Osteoblast (primary cell): ENCODE measurements at regions not wholly inside any gene's neighbourhood (a gene's known extent, or its start where the extent isn't known, plus 50 kb on each side); places are given as distances from the start of the nearest gene placed in this dataset.

Source experiments
- DNase-seq: peaks from one replicate; pipeline ENCODE4 v3.0.0; 2011; ENCODE audit warnings: low spot score, mixed read lengths; ENCODE audit not compliant: insufficient read length; ENCODE audit errors: missing footprints
- H2AFZ ChIP-seq: 2 replicates; pipeline ENCODE4 v1.6.0; 2011; ENCODE audit warnings: mild to moderate bottlenecking, low read length
- H3K27ac ChIP-seq: 2 replicates; pipeline ENCODE4 v1.5.1; 2011; ENCODE audit warnings: mild to moderate bottlenecking, low read depth, low read length, moderate library complexity
- H3K27me3 ChIP-seq: 2 replicates; pipeline ENCODE4 v1.6.0; 2012; ENCODE audit warnings: mild to moderate bottlenecking, control low read depth, inconsistent platforms, low read length, moderate library complexity; ENCODE audit not compliant: insufficient read depth
- H3K36me3 ChIP-seq: 2 replicates; pipeline ENCODE4 v1.5.1; 2011; ENCODE audit warnings: mild to moderate bottlenecking, low read length, control low read depth, moderate library complexity; ENCODE audit not compliant: insufficient read depth
- H3K4me1 ChIP-seq: 2 replicates; pipeline ENCODE4 v1.5.1; 2011; ENCODE audit warnings: mild to moderate bottlenecking, low read length, control low read depth, moderate library complexity; ENCODE audit not compliant: insufficient read depth
- H3K4me2 ChIP-seq: 2 replicates; pipeline ENCODE4 v1.6.0; 2011; ENCODE audit warnings: mild to moderate bottlenecking, low read length; ENCODE audit not compliant: insufficient read depth
- H3K4me3 ChIP-seq: fragments of 200-600 bp; sonication (generic); 3 replicates; pipeline ENCODE4 v1.5.1; 2012; ENCODE audit warnings: mild to moderate bottlenecking, low read length, inconsistent platforms; ENCODE audit not compliant: insufficient read depth
- H3K79me2 ChIP-seq: 2 replicates; pipeline ENCODE4 v1.6.0; 2012; ENCODE audit warnings: mild to moderate bottlenecking, low read length, control low read depth, inconsistent platforms; ENCODE audit not compliant: insufficient read depth
- H3K9me3 ChIP-seq: 2 replicates; pipeline ENCODE4 v1.5.1; 2011; ENCODE audit warnings: low read depth, low read length, control low read depth
- H4K20me1 ChIP-seq: 2 replicates; pipeline ENCODE4 v1.6.0; 2012; ENCODE audit warnings: mild to moderate bottlenecking, low read length, control low read depth; ENCODE audit not compliant: insufficient read depth
- CTCF ChIP-seq: IDR thresholded peaks from 2 replicates; pipeline ENCODE4 v1.5.1; 2011; ENCODE audit warnings: mild to moderate bottlenecking, low read depth, low read length, moderate library complexity; ENCODE audit errors: extremely low read depth

DNA sequence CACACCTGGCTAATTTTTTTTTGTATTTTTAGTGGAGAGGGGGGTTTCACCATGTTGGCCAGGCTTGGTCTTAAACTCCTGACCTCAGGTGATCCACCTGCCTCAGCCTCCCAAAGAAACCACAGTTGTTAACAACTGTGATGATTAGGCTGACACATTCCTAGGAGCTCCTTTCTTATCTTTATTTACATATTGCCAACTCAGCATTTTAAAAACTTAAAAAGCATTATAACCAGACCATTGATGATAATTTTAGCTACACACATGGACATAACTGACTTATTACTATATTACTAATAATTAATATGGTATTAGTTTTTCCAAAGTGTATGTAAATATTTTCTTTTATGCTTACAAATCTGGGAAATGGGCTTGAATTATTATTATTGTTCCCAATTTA is 82.9 kb upstream of the FAT3 start:
- Histone ChIP-seq H3K27me3 (no peaks in the 10 kb centered on the region), H3K4me2 (no peak overlapping the region), H3K4me1 (no peaks in the 10 kb centered on the region), H3K4me3 (no peak overlapping the region), H3K36me3 (no peaks in the 10 kb centered on the region), H4K20me1 (no peaks in the 10 kb centered on the region), H2AFZ (no peak overlapping the region), H3K9me3 (no peaks in the 10 kb centered on the region), H3K27ac (no peak overlapping the region), H3K79me2 (no peaks in the 10 kb centered on the region)
- no peak for DNase-seq
- TF ChIP-seq CTCF, result no peak

- Histone ChIP-seq H3K9me3 (no peaks in the 10 kb centered on the region), H2AFZ (no peak overlapping the region), H3K27me3 (no peaks in the 10 kb centered on the region), H3K27ac (no peak overlapping the region), H3K4me3 (no peak overlapping the region), H4K20me1 (no peaks in the 10 kb centered on the region), H3K4me2 (no peak overlapping the region), H3K4me1 (no peaks in the 10 kb centered on the region), H3K36me3 (no peaks in the 10 kb centered on the region), H3K79me2 (no peaks in the 10 kb centered on the region)
- no peak for TF ChIP-seq CTCF
- peak; percentile 46 for DNase-seq
Observed at GRCh38 chr11:92141159-92141558, 83.5 kb upstream of the FAT3 start.

GRCh38 chr11:92140021-92140420 is 84.6 kb upstream of the FAT3 start:
- Histone ChIP-seq H3K4me1 (no peaks in the 10 kb centered on the region), H4K20me1 (no peaks in the 10 kb centered on the region), H3K4me2 (no peak overlapping the region), H3K27ac (no peak overlapping the region), H3K36me3 (no peaks in the 10 kb centered on the region), H3K27me3 (no peaks in the 10 kb centered on the region), H3K9me3 (no peaks in the 10 kb centered on the region), H3K4me3 (no peak overlapping the region), H2AFZ (no peak overlapping the region), H3K79me2 (no peaks in the 10 kb centered on the region)
- no peak for TF ChIP-seq CTCF
- DNase-seq, result no peak

- no peak for TF ChIP-seq CTCF
- no peak for DNase-seq
- Histone ChIP-seq H2AFZ (no peak overlapping the region), H3K4me3 (no peak overlapping the region), H3K27me3 (no peaks in the 10 kb centered on the region), H4K20me1 (no peaks in the 10 kb centered on the region), H3K9me3 (no peaks in the 10 kb centered on the region), H3K36me3 (no peaks in the 10 kb centered on the region), H3K4me1 (no peaks in the 10 kb centered on the region), H3K4me2 (no peak overlapping the region), H3K27ac (no peak overlapping the region), H3K79me2 (no peaks in the 10 kb centered on the region)
Observed at GRCh38 chr11:92138296-92138695, 86.3 kb upstream of the FAT3 start.
